Aorta (tissue), 5 donors: ENCODE measurements at regions not wholly inside any gene's neighbourhood (a gene's known extent, or its start where the extent isn't known, plus 50 kb on each side); places are given as distances from the start of the nearest gene placed in this dataset.

ENCODE experiments used
- ATAC-seq: fragments of 200-7000 bp; cut with Tn5 transposase; one replicate; pipeline ENCODE4 v1.9.1; 2022; ENCODE audit warnings: moderate library complexity; ENCODE audit not compliant: low FRiP score
- DNase-seq, 2 donors: peaks; one replicate each; pipeline ENCODE4 v3.0.0-alpha.2; 2020
- H3K27ac ChIP-seq, 2 donors: one replicate each; pipeline ENCODE4 v1.5.1; 2013; ENCODE audit warnings: low read length in 2 of 2, mild to moderate bottlenecking in 2 of 2, moderate library complexity in 2 of 2, control low read depth in 1 of 2, inconsistent platforms in 1 of 2, low read depth in 1 of 2
- H3K27me3 ChIP-seq, 2 donors: one replicate each; pipeline ENCODE4 v1.6.1; 2013; ENCODE audit warnings: control low read depth in 1 of 2, low read length in 1 of 2, mild to moderate bottlenecking in 1 of 2, moderate library complexity in 1 of 2; ENCODE audit not compliant: insufficient read depth in 2 of 2, control insufficient read depth in 1 of 2
- H3K36me3 ChIP-seq, 2 donors: one replicate each; pipeline ENCODE4 v1.6.1; 2013; ENCODE audit warnings: control low read depth in 1 of 2, low read length in 1 of 2, mild to moderate bottlenecking in 1 of 2; ENCODE audit not compliant: insufficient read depth in 2 of 2, control insufficient read depth in 1 of 2
- H3K4me1 ChIP-seq, 2 donors: one replicate each; pipeline ENCODE4 v1.6.1; 2013; ENCODE audit warnings: low read length in 2 of 2, control low read depth in 1 of 2, mild to moderate bottlenecking in 1 of 2, moderate library complexity in 1 of 2; ENCODE audit not compliant: insufficient read depth in 2 of 2, control insufficient read depth in 1 of 2
- H3K4me3 ChIP-seq, 2 donors: one replicate each; pipeline ENCODE4 v1.5.1; 2013; ENCODE audit warnings: low read length in 2 of 2, control low read depth in 1 of 2, mild to moderate bottlenecking in 1 of 2
- H3K9me3 ChIP-seq: one replicate; pipeline ENCODE4 v1.6.1; 2013; ENCODE audit warnings: mild to moderate bottlenecking, low read length; ENCODE audit not compliant: control insufficient read depth
- WGBS, 2 donors: extraction: QIAGEN DNeasy Blood & Tissue Kit; methylation state at CpG; one replicate each; pipeline ENCODE4 v1.1.7; 2013; 5-methylcytosine and 5-hydroxymethylcytosine counted together
- intact Hi-C, 2 donors: fragments of 100-400 bp; cut with DNase I; formaldehyde crosslinking; loops; one replicate each; pipeline versions ENCODE4 v1.14.2 to v1.15.0; 2022
- donor health status: healthy with polysubstance abuse.
- donor health status: Bipolar disorder and iron deficiency.
- donor health status: DM: no; HTN: no; CAD: no.
- donor health status: DM: no; HTN: no; CAD: no.
- donor health status: DM: yes; HTN: yes; CAD: no.

GRCh38 chrX:42673301-42673810, 104.6 kb downstream of the PPP1R2C start:
- Histone ChIP-seq H3K27ac (no peak overlapping the region), H3K4me1 (no peaks in the 10 kb centered on the region), H3K4me3 (no peak overlapping the region), H3K27me3 (no peaks in the 10 kb centered on the region), H3K36me3 (no peaks in the 10 kb centered on the region), H3K9me3 (no peaks in the 10 kb centered on the region)
- DNase-seq (no peak), ATAC-seq (no peak)
- intact Hi-C loops = loop anchor here in 1 of 2 donors (10.0 kb wide), 1 partner anchor 881 kb away; no protein-coding TSS in a partner anchor

DNA sequence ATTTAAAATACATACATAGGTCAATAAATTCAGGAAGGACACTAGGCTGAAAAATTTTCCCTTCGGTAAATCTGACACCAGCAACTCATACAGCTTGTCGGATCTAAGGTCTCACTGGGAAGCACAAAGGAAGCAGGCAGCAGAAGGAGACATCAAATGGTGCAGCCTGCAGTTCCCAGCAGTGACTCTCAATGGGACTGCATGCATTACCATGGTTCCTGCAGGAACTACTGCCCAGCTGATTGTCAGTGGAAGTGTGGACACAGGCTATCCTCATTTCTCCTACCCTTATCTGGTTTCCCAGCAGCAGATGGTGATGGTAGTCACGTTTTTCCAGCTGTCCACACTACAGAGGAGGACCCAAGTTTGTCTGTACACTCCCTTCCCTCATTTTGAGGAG, 113.3 kb downstream of the PPP1R2C start:
- no peaks in the 10 kb centered on the region for H3K27me3 ChIP-seq
- 74 to 85% methylated on average over 3 of the region's 3 CpGs for WGBS, 2 donors
- H3K9me3 ChIP-seq = no peaks in the 10 kb centered on the region
- intact Hi-C loops = no loop called here
- DNase-seq (no peak), ATAC-seq (no peak)
- H3K27ac ChIP-seq = no peak overlapping the region
- H3K36me3 ChIP-seq = no peaks in the 10 kb centered on the region
- H3K4me1 ChIP-seq = no peaks in the 10 kb centered on the region
- no peak overlapping the region for H3K4me3 ChIP-seq

DNA sequence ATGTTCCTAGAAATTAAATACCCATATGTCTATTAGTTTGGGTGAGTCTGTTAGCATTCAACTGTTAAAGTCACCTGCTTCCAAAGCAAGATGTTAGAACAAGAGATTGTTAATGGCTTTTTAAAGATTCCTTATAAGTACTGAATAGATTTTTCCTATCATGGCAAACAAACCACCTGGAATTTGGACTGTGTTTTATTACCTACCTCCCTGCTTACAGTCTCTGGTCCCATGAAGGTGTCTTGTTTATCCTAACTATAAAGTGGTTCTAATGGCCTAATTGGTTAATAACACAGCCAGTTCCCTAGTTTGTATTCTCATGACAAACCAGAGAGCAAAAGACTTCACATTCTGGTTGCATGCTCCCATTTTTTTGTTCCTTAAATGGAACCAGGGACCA, 149.5 kb downstream of the PPP1R2C start:
- Histone ChIP-seq H3K27ac (no peak overlapping the region), H3K36me3 (no peaks in the 10 kb centered on the region), H3K4me3 (no peak overlapping the region), H3K4me1 (no peaks in the 10 kb centered on the region), H3K27me3 (no peaks in the 10 kb centered on the region), H3K9me3 (no peaks in the 10 kb centered on the region)
- ATAC-seq (no peak), DNase-seq (no peak)
- intact Hi-C loops = no loop called here

DNA sequence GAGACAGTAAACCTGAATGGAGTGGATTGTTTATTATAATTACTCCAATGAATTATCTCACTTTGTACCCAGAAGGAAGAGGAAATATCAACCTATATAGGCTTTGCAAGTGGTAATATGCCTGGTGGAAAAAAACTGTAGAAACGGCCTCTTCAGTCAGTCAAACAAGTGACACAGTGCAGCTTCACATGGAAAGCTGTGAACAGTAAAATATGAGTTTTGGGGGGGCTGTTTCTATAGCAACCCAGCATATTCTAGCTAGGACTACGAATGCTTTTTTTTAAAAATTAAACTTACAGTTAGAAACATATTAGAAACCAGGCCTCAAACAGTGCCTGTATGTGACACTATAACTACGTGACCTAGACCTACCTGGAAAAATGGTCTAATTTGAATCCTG, 150.1 kb downstream of the PPP1R2C start:
- 64 to 86% methylated on average over 3 of the region's 3 CpGs for WGBS, 2 donors
- H3K36me3 ChIP-seq = no peaks in the 10 kb centered on the region
- H3K4me3 ChIP-seq = no peak overlapping the region
- H3K9me3 ChIP-seq = no peaks in the 10 kb centered on the region
- no peak for DNase-seq
- intact Hi-C loops = no loop called here
- H3K27ac ChIP-seq = no peak overlapping the region
- no peak for ATAC-seq
- no peaks in the 10 kb centered on the region for H3K27me3 ChIP-seq
- H3K4me1 ChIP-seq = no peaks in the 10 kb centered on the region

- Histone ChIP-seq H3K4me3 (no peak overlapping the region), H3K36me3 (no peaks in the 10 kb centered on the region), H3K9me3 (no peaks in the 10 kb centered on the region), H3K27me3 (no peaks in the 10 kb centered on the region), H3K4me1 (no peaks in the 10 kb centered on the region), H3K27ac (no peak overlapping the region)
- intact Hi-C loops = no loop called here
- 47 to 77% methylated on average over 1 of the region's 1 CpG for WGBS, 2 donors
- ATAC-seq (no peak), DNase-seq (no peak)
Measured at GRCh38 chrX:42624524-42624923, 153.4 kb downstream of the PPP1R2C start.

- no peaks in the 10 kb centered on the region for H3K4me1 ChIP-seq
- H3K27ac ChIP-seq = no peak overlapping the region
- H3K36me3 ChIP-seq = no peaks in the 10 kb centered on the region
- ATAC-seq (no peak), DNase-seq (no peak)
- no peaks in the 10 kb centered on the region for H3K27me3 ChIP-seq
- H3K4me3 ChIP-seq = no peak overlapping the region
- H3K9me3 ChIP-seq = no peaks in the 10 kb centered on the region
- intact Hi-C loops = no loop called here
Measured at GRCh38 chrX:42619068-42619467, 158.9 kb downstream of the PPP1R2C start.

GRCh38 chrX:42616981-42617380, 161.0 kb downstream of the PPP1R2C start:
- intact Hi-C loops = no loop called here
- H3K4me3 ChIP-seq = no peak overlapping the region
- H3K4me1 ChIP-seq = no peaks in the 10 kb centered on the region
- no peaks in the 10 kb centered on the region for H3K27me3 ChIP-seq
- WGBS, 2 donors = 75 to 93% methylated on average over 2 of the region's 2 CpGs
- no peaks in the 10 kb centered on the region for H3K9me3 ChIP-seq
- DNase-seq (no peak), ATAC-seq (no peak)
- no peak overlapping the region for H3K27ac ChIP-seq
- no peaks in the 10 kb centered on the region for H3K36me3 ChIP-seq

DNA sequence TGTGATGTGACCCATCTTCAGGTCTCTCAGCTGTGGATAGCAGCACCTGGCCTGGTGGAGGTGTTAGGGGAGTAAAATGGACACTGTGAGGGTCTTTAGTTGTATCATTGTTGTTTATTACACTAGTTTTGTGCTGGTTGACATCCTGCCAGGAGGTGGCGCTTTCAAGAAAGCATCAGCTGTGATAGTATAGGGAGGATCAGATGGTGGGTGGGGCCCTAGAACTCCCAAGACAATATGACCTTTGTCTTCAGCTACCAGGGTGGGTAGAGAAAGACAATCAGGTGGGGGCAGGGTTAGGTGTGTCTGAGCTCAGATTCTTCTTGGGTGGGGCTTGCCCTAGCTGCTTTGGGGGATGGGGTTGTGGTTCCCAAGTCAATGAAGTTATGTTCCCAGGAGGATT, 162.8 kb downstream of the PPP1R2C start:
- no peaks in the 10 kb centered on the region for H3K9me3 ChIP-seq
- no peaks in the 10 kb centered on the region for H3K36me3 ChIP-seq
- H3K4me3 ChIP-seq = no peak overlapping the region
- ATAC-seq (no peak), DNase-seq (no peak)
- WGBS, 2 donors = 26 to 92% methylated on average over 1 of the region's 1 CpG
- intact Hi-C loops = no loop called here
- no peaks in the 10 kb centered on the region for H3K4me1 ChIP-seq
- H3K27ac ChIP-seq = no peak overlapping the region
- H3K27me3 ChIP-seq = no peaks in the 10 kb centered on the region

DNA sequence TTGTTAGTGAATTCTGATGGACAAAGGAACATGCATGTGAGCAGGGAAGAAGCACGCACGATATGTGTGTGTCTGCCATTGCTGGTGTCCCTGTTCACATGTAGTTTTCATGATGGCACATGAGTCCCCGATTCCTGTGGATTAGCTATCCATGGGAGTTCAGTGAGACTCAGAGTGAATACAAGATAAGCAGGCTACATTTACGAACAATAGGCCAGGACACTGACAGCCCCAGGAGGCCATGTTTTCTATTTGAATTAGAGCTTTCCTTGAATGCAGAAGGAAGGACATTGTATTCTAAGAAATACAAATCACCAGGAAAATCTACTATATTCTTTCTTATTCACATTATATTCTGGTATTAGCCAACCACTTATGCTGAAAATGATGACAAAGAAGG, 171.4 kb downstream of the PPP1R2C start:
- no peaks in the 10 kb centered on the region for H3K4me1 ChIP-seq

More for the DNA sequence above, 171.4 kb downstream of the PPP1R2C start:
- intact Hi-C loops = no loop called here
- Histone ChIP-seq H3K9me3 (no peaks in the 10 kb centered on the region), H3K4me3 (no peak overlapping the region), H3K27me3 (no peaks in the 10 kb centered on the region), H3K36me3 (no peaks in the 10 kb centered on the region), H3K27ac (no peak overlapping the region)
- DNase-seq = no peak
- WGBS, 2 donors = 93 to 96% methylated on average over 4 of the region's 4 CpGs
- ATAC-seq = no peak
